ENCODE measurements at regions not wholly inside any gene's neighbourhood (a gene's known extent, or its start where the extent isn't known, plus 50 kb on each side); places are given as distances from the start of the nearest gene placed in this dataset.
"Not testable (repeated sequence)": the region's sequence is repeated elsewhere in the genome, so short reads cannot be mapped to it uniquely, and the experiment has no call there.

DNA sequence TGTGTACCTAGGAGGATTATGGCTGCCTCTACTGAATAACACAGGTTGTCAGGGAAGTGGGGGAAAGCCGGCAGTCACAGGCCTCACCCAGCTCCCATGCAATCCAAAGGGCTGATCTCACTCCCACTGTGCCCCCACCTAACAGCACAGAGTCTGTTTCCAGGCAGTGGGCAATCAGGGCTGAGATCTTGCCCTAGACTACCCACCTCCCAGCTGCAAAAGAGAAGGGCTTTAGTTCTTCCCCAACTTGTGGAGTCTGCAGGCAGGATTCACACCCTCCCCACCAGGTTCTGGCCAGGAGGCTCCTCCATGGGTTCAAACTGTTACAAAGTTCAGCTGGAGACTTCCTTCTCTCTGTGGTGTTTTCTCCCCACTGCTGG, 66.0 kb upstream of the OLIG3 start:
- TF ChIP-seq, protein P1, sequence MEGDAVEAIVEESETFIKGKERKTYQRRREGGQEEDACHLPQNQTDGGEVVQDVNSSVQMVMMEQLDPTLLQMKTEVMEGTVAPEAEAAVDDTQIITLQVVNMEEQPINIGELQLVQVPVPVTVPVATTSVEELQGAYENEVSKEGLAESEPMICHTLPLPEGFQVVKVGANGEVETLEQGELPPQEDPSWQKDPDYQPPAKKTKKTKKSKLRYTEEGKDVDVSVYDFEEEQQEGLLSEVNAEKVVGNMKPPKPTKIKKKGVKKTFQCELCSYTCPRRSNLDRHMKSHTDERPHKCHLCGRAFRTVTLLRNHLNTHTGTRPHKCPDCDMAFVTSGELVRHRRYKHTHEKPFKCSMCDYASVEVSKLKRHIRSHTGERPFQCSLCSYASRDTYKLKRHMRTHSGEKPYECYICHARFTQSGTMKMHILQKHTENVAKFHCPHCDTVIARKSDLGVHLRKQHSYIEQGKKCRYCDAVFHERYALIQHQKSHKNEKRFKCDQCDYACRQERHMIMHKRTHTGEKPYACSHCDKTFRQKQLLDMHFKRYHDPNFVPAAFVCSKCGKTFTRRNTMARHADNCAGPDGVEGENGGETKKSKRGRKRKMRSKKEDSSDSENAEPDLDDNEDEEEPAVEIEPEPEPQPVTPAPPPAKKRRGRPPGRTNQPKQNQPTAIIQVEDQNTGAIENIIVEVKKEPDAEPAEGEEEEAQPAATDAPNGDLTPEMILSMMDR (conservative IDR thresholded peaks at IDR 0.05; ENCODE audit: control insufficient read depth, insufficient read depth, low read depth, low read length): no peak
- H3K4me3 ChIP-seq (ENCODE audit: control insufficient read depth, low read depth, low read length): no peak overlapping the region
- DNase-seq (ENCODE audit: low read depth): no peak

DNA sequence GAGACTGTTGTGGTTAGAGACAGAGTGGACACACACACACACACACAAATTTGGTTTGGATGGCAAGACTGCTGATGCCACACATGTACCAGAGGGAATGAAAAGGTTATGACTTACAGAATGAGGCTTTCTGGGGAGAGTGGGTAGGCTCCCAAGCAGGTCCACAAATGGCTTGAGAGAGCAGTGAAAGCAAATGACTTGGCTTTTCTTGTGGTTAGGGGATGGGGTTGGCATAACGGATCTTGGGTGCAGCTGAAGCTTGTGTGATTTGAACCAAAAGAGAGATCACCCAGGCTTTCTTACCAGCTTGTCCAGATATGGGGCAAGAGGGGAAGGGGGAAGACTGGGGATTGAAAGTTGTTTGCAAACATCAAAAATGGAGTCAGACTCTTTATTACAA, 73.9 kb upstream of the OLIG3 start:
- TF ChIP-seq, protein P1 (conservative IDR thresholded peaks at IDR 0.05; ENCODE audit: control insufficient read depth, insufficient read depth, low read depth, low read length): no peak
- no peak overlapping the region for H3K4me3 ChIP-seq (ENCODE audit: control insufficient read depth, low read depth, low read length)
- no peak for DNase-seq (ENCODE audit: low read depth)

DNA sequence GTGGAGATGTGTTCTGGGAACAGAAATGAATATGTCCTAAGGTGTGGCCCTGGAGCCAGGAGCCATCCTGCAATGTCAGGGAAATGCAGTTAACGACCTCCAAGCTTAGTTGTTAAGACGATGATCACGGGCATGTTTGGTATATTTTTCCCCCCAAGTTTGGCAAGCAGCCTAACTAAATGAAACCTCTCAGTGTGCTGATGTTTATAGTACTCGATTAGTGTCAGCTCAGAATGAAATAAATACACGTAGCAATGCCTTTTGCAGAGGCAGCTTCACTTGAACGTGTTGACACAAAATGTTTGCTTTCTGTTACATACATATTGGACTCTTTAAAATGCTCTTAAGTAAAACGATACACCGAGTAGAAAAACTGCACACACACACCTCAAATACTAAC, 76.2 kb upstream of the OLIG3 start:
- DNase-seq (ENCODE audit: low read depth): no peak
- TF ChIP-seq, protein P1 (conservative IDR thresholded peaks at IDR 0.05; ENCODE audit: control insufficient read depth, insufficient read depth, low read depth, low read length): no peak
- no peak overlapping the region for H3K4me3 ChIP-seq (ENCODE audit: control insufficient read depth, low read depth, low read length)

DNA sequence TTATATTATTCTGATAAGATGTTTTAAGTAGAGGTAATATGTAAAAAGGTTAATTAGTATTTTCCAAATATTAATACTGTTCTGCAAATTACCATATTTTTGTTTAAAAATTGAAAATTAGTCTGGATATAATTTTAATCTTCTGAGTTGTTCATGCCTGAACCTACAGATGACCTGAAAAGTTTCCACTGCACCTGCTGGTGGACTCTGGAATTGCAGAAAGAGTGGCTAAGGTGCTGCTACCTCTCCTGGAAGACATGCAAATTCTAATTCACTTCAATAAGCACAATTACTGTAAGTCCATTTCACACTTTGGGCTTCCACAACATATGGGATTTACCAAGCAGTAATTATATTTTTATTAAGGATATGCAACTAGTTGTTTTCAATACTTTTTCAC, 77.7 kb upstream of the OLIG3 start:
- no peak overlapping the region for H3K4me3 ChIP-seq (ENCODE audit: control insufficient read depth, low read depth, low read length)
- DNase-seq (ENCODE audit: low read depth): peak; percentile 32
- TF ChIP-seq, protein P1 (conservative IDR thresholded peaks at IDR 0.05; ENCODE audit: control insufficient read depth, insufficient read depth, low read depth, low read length): peak; percentile 59

DNA sequence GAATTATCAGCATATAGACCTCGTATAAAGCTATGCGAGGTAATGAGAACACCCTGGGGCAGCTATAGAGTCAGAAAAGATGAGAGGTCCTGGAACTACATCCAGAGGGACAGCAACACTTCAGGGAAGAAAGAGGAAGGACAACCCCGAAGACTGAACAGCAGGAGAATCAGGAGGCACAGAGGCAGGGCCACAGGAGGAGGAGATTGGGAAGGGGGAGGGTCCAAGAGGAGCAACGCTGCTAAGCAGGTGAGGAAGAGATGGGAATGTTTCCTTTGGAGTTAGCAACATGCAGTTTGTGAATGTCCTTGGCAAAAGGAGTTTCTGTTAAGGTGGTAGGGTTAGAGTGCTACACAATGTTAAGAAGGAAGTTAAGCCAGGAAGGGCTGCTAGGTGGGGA, 79.5 kb upstream of the OLIG3 start:
- no peak overlapping the region for H3K4me3 ChIP-seq (ENCODE audit: control insufficient read depth, low read depth, low read length)
- TF ChIP-seq, protein P1 (conservative IDR thresholded peaks at IDR 0.05; ENCODE audit: control insufficient read depth, insufficient read depth, low read depth, low read length): no peak
- no peak for DNase-seq (ENCODE audit: low read depth)

DNA sequence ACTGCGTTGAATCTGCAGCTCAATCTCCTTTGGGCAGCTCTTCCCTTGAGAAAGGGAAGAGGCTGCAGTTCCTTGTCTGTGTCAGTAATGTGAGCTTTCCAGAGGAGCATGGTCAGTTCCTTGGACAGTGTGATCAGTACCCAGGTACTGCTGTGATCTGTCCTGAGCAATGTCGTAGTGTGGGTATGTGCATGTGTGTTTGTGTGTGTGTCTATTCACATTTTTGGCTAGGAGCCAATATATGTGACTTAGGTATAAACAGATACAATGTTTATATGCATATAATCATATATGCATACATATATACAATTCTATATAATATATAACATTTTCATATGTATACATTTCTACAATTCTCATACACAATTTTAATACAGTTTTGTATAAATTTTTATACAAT, 85.4 kb upstream of the OLIG3 start:
- DNase-seq (ENCODE audit: low read depth): no peak
- TF ChIP-seq, protein P1 (conservative IDR thresholded peaks at IDR 0.05; ENCODE audit: control insufficient read depth, insufficient read depth, low read depth, low read length): no peak
- no peak overlapping the region for H3K4me3 ChIP-seq (ENCODE audit: control insufficient read depth, low read depth, low read length)

DNA sequence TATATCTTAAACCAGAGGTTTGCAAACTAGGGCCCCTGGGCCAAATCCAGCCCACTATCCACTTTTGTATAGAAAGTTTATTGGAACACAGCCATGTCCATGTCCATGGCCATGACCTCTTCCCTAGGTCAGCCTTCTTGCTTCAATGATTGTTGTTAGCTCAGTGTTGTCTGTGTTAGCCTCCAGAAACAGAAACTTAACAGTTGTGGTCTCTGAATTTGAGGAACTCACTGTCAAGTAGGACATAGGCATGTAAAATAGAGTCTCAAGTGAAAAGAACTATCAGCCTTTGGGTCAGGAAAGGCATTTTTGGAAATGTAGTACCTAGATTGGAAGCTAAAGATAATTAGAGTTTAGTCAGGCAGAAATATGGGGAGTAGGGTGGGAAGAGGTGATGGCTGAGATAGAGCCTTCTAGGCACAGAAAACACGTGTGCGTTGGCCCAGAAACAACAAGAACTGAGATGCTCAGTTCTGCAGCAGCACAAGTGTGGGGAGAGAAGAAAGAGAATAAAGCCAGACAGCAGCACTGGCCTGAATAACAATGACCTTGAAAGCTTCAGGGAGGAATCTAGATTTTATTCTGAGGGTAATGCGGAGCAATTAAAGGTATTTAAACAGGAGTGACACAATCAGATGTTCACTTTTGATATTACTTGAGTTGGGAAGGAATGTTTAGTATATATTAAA, 87.0 kb upstream of the OLIG3 start:
- TF ChIP-seq, protein P1 (conservative IDR thresholded peaks at IDR 0.05; ENCODE audit: control insufficient read depth, insufficient read depth, low read depth, low read length): no peak
- H3K4me3 ChIP-seq (ENCODE audit: control insufficient read depth, low read depth, low read length): no peak overlapping the region
- DNase-seq (ENCODE audit: low read depth): no peak

DNA sequence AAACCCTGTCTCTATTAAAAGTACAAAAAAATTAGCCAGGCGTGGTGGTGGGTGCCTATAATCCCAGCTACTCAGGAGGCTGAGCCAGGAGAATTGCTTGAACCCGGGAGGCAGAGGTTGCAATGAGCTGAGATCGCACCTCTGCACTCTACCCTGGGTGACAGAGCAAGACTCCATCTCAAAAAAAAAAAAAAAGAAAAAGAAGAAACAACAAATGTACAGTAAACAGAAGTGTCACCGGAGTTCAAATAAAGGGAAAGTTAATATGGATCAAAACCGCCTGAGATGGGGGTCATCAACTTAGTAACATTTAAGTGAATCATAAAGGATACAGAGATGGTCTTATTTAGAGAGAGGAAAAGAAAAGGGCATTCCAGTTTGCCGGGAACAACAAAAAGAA, 89.3 kb upstream of the OLIG3 start:
- DNase-seq (ENCODE audit: low read depth); H3K4me3 ChIP-seq (ENCODE audit: control insufficient read depth, low read depth, low read length): not testable (repeated sequence)

Measured in fibroblast of mammary gland (primary cell).